NCI-H1930 (cell line): ENCODE measurements at regions not wholly inside any gene's neighbourhood (a gene's known extent, or its start where the extent isn't known, plus 50 kb on each side); places are given as distances from the start of the nearest gene placed in this dataset.

Experiments used
- DNase-seq, 2 experiments: peaks; one replicate each; lab custom pipeline; 2025; lab: John Stamatoyannopoulos, UW

DNA sequence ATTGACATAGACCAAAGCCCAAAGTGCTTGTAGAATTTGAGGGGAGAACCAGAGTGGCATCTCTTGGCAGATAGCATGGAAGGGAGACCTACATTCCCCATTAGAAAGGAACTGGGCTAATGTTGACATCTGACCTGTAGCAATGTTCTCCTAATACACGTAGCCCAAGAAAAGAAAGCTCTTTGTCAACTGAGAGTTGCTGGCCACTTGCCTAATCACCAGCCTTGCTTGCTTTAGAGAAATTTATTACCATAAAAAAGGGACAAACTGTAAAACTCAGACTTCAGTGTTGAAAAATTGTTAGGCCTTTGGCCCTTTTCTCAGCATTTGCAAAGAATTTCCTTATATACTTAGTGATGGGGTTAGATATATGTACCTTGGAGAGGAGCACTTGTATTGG lies 777.5 kb downstream of the MAFB start:
- no peak for DNase-seq

DNA sequence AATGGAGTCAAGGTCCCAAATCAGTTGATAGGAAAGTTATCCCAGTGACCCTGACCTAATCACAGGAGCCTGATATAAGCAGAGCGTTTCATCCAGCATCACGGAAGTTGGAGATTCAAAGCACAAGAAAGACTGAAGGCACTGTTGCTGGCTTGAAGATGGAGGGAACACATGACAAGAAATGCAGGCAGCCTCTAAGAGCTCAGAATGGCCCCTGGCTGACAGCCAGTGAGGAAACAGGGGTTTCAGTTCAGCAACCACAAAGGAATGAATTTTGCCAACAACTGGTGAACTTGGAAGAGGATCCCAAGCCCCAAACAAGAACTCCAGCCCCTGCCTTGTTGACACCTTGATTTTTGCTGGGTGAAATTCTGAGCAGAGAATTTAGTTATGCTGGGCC lies 778.5 kb downstream of the MAFB start:
- DNase-seq = no peak

DNA sequence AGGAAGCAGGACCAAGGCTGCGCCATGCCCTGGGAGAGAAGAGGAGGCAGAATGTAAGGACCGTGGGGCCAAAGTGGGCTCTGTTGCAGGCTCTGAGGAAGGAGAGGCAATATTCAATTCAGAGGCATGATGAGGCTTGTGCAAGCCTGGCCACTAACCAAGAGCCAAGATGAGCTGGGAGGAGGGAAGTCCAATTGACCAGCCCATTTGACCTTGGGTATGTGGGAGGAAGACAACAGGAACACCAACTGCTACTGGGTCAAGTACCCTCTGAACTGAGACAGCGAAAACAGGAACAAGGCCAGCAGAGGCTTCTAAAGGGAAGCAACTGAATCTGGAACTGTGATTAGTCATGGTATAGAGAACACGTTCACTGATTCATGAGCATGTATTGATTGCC lies 779.6 kb downstream of the MAFB start:
- DNase-seq = no peak

DNA sequence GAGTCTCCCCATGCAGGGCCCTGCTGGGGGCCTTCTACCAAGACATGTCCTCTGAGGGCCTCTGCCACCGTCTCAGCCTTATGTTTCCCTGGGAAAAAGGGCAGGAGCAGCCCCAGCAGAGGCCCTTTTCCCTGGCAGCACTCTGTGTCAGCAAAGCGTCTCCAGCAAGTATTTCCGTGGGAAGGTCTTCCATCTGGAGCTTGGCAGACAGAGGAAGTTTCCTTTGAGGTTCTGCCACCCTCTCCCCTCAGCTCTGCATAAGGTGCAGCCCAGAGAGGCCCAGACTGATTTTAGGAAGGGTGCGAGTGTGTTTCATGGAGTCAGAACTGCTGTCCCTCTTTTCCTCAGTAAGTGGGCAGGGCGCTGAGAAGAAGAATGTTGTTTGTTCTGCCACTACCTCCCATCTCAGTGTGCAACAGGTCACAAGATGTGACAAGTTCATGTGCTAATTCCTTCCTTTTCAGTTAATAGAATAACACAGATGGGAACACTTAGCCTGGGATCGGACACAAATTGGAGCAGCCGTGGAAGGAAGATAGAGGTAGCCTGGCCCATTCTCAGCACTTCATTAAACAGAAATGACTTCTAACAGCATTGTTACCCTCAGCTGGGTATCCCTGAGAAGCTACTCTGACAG lies 784.4 kb downstream of the MAFB start:
- DNase-seq = no peak

DNA sequence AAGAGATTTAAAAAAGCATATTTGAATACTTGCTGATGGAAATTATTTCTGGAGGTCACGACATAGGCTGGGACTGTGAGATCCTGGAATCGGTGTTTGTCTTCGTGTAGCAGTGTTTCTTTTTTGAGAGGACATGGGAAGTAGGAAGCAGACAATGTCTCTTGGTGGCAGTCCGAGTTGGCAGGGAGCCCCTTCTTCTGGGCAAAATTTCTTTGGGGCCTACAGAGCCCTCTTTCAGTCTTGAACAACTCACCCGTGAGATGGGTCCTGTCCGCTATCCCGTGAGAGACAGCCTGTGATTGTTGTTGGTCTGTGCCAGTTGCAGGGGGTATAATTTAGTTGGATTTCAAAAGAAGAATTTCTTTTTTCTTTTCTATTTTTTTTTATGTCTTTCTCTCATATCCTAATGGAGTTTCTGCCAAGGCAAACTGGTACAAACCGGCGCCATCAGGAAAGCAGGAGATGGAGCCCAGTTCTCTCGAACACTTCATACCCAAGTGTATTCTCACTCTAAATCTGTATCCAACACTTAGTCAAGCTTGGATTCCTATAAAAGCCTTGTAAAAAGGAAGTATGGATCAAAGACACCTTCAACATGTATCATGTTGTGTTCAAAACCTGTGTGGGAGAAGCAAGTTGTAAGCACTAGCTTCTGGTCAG lies 785.1 kb downstream of the MAFB start:
- DNase-seq = no peak

DNA sequence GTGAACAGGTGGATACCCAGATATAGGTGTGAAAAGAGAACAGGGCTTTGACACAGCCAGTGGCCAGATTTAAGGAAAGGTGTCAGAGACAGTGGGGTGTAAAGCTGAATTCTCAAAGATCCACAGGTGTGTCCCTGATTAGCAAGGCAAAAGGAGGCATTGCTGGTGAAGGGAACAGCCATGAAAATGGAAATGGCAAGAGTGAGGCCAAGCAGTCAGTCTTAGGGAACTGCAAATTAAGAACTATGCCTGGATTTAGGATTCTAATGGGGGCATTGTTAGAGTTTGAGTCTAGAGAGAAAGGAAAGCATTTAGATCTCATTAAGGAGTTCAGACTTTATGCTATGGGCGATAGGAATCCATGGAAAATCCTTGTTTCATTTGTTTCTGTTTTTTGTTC lies 789.2 kb downstream of the MAFB start:
- DNase-seq = no peak

DNA sequence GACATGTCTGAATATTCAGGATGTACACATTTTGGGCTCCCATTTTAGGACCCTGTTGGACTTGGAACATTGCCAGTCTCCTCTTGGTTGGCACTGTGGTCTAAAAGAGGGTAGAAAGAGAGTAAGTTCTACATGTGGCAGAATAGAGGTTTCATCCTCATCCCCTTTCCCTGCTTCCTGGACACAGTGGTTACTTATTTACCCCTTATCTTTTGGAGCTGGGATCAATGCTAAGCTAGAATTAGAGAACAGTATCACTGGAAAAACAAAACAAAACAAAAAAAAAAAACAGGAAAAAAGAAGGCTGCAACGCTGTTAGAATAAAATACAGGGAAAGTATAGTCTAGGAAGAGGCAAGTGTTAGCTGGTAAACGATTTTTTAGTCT lies 790.6 kb downstream of the MAFB start:
- no peak for DNase-seq

DNA sequence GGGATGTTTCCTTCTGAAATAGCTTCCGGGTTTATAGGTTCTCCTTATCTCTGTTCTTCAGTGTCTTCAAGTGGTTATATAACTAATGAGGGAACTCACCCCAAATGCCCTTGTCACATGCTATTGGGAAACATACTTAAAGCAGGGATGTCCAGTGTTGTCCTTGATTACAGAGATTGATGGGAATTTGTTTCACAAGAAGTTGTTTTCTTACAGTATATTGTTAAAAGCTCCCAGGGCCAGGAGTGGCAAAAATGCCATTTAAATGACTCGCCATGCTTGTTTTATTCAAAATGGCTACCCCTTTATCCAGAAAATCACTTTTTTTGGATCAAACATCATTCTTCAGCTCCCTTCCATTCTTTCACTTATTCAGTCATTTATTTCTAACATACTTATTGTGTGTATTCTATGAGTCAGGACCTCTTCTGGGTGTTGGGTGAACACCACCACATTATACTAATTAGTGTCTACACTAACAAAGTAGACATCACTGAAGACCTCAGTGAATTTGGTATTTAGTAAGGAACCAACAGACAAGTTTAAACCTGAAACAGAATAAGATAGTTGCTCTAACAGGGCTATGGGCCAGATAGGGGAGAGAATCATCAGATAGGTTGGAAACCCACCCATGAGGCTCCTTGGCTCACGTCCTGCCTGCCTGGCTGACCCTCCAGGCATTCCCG lies 791.1 kb downstream of the MAFB start:
- no peak for DNase-seq

DNA sequence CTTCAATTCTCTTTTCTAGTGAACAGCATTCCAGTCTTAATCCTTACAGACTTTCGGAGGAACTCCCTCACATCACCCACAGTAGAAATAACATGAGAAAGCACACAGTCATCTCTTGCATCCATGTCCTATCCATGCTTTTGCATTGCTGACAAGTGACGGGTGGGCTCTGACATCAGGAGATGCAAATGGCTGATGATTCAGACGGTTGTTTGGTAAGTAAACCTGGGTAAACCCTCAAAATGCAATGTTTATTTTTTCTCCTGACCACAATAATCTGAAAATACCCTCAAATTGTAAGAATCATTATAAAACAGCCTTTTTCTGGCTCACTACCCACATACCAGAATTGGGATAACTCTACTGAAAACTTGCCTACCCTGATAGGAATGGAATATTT lies 792.0 kb downstream of the MAFB start:
- no peak for DNase-seq

DNA sequence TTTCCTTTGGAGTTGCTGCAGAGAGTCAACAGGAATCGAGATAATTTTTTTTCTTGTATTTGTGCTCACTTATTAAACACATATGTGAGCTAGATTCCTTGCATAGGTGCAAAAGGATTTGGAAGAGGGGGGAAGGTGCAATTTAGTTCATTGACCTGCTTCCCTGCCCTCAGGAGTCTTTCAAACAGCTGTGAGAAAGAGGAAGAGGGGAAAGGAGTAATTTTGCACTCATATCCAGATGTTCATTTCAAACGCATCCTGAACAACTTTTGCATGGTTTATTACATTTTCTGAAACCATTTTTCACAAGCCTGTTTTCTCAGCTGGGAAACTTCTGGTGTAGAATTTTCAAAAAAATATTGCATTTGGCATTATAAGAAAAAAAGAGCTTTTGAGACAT lies 795.0 kb downstream of the MAFB start:
- no peak for DNase-seq

DNA sequence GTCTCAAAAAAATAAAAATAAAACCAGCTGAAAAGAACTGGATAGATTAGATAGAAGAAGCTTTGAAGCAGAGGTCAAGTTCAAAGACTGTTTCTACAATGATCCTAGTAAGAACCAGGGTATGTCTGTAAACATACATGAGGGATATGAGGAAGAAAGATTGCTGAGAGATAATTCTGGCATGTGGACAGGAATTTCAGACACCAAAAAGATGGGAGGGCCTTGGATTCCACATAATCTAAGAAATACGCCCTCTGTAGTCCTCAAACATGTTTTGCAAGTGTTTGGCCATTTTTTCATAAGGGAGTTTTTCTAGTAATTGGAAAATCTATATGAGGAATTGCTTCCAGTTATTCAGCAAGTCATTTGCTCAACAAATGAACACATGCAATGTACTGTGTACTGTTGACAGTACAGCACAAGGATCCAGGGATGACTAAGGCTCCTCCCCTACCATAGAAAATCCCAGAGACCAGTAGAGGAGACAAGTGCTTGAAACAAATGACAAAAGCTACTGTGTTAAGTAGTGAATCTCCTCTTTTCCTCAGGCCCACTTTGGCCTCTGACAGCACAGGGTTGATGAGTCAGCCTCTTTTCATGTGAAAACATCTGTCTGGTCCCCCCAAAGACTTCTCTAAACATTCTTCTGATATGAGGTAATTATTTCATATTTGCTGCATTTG lies 795.9 kb downstream of the MAFB start:
- DNase-seq = no peak

DNA sequence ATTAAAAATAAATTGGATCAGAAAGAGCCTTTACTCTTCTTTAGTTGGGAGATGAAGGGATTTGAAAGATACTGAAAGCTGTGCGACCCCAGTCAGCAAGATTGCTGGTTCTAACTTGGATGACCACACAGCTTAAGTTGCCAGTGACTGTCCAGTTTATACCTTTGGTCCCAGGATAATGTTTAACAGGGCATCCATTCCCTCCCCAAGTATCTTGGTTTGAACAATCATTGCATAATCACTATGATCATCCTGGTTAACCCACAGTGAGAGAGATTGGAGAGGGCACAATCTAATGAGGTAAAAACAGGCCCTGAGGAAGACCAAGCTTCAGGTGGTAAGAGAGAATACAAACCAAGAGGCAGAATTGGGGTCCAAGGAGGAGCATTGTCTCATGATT lies 798.3 kb downstream of the MAFB start:
- DNase-seq = no peak

DNA sequence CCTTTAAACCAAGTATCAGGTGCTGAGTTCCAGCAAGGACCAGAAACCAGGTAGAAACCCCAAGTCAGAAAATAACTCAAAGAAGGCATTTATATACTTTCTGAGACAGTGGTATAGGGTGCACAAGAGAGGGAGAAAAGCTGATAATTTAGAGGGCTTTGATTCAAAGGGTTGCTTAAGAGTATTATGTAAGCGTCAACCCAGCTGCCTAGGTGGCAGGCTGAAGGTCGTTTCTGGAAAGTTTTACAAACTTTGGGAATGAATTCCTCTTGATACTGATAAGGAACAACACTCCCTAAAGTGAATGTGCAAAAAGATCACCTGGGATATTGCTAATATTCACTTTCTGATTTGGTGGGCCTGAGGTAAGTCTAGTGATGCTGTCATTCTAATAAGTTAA lies 800.7 kb downstream of the MAFB start:
- DNase-seq = no peak

DNA sequence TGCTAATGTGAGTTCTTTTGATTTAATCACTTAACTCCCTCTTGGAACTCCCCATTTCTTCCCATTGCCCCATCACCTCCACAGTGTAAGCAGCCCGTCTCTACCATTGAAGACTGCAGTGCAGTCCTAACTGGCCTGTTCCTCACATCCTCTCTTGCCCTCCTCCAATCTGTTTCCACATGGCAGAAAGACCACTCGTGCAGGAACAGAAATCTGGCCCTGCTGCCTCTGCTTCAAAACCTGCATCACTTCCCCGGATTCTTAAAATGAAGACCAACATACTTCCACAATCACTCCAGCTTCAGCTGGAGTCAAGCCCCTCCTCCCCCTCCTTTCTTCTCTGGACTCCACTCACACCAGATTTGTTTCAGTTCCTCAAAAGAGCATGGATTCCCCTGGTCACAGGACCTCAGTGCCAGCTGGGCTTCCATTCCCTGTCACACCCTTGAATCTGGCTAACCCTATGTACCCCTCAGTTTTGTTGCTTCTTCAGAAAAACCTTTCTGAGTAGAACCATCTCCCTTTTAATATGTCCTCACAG lies 802.3 kb downstream of the MAFB start:
- DNase-seq = no peak

DNA sequence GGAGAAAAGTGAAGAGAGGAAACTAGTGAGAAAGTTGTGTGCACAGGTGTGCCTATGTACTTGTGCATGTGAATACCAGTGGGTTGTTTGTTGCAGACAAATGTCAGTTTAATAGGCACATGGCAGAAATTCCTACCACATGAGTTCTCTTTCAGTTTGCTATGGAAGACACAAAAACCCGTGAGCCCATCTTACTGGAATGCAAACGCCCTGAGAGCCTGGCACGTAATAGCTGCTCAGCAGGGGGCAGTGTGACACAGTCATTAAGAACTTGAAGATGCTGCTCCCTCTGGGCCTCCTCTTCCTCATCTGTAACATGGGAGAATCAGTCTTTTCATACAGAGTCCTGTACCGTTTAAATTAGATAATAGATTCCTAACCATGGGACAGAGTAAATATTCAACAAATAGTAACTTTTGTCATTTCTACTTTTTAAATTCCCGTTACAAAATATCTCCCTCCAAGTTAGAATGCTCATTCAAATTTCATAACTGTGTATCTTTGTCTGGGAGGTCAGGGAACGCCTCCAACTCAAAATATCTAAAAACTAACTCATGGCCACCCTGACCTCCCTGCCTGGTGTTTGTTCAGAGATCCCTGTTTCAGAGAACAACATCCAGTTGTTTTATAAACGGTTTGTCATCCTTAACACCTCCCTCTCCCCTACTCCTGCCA lies 802.9 kb downstream of the MAFB start:
- no peak for DNase-seq

DNA sequence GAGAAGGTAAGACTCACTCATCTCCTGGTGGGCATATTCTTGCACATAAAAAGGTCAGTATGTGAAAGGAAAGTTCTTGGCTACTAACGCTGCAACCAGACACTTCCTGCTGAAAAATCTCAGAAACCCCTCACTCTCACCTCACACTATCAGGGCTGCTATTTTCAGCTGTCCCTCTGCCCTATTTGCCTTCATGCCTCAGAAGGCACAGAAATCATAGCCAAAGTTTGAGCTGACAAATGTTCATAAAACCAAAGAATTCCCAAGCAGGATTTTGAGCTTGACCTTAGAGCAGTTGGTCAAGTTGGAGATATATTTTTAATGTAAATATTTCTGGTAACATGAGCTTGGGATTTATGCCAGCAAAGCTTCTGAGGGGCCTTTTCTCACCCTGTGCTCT lies 806.2 kb downstream of the MAFB start:
- DNase-seq = no peak

DNA sequence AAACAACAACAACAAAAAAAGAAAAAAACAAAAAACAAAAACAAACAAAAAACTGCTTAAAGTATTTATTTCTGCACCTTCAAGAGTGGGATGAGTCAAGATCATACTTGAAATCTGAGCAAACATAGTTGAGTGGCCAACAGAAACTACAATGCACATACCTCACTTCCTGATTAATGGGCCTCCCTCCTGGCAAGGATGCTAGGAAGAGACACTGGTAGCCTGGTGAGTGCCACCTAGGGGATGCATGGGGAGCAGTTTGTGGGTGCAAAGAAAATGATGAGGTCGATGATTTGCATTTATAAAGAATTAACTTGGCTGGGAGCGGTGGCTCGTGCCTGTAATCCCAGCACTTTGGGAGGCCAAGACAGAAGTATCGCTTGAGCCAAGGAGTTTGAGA lies 808.1 kb downstream of the MAFB start:
- DNase-seq = no peak

DNA sequence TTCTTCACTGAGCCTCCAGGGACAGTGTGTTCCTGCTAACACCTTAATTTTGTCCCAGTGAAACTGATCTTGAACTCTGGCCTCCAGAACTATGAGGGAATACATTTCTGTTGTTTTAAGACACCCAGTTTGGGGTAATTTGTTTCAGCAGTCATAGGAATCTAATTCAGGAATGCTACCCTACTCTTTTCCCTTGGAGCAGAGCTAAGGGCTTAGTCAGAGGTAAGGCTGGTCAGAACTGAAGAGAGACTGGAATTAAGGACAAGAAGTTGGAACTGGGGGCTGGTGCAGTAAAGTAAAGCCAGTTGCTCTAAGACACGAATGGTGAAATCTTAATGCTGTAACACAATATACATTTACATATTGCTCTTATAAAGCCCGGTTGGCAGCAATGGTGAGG lies 809.7 kb downstream of the MAFB start:
- DNase-seq = no peak

DNA sequence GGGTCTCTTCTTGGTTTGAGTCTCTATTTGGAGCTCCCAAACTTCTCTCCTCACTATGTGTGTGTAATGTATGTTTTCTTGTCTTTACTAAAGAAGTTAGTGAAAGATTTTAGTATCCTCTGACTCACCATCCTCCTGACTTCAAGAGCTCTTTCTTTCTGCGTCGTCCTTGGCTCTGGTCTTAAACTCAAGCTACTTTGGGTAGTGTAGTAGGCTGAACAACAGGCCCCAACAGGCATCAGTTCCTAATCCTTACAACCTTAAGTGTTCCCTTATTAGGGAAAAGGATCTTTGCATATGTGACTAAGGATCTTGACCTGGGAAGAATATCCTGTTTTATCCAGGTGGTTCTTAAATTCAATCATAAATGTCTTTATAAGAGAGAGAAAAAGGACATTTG lies 810.2 kb downstream of the MAFB start:
- DNase-seq = no peak

DNA sequence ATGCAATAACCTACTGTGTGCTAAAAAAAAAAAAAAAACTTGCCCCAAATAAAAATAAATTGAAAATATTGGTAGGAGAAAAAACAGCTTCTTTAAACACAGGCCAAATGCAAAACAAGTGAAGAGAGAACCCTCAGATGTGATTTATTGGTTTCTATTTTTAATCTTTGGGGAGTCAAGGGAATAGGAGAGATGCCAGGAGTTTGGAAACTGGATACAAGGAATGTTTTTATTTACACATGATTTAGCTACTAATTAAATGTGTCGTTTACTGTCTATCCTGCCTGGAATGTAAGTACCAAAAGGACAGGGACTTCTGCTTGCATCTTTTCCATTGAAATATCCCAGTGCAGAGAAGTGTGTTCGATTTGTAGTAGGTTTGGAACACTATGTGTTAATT lies 810.7 kb downstream of the MAFB start:
- DNase-seq = no peak

DNA sequence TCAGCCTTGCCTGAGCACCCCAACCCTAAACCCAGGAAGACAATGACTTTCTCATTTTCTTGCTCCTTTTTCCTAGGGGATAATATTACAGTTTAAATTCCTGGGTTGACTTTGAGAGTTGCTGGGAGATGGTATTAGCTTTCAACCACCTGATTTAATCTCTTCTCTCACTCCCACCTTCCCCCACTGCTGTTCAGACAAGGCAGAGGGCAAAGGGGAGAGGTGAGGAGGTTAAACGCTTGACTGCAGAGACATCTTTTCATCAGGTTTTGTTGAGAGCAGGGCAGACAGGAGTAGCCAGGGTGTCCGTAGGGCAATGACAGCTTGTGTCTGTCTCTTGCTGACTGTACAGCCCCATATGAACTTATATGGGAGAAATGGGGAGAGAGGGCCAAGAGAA lies 811.2 kb downstream of the MAFB start:
- no peak for DNase-seq

DNA sequence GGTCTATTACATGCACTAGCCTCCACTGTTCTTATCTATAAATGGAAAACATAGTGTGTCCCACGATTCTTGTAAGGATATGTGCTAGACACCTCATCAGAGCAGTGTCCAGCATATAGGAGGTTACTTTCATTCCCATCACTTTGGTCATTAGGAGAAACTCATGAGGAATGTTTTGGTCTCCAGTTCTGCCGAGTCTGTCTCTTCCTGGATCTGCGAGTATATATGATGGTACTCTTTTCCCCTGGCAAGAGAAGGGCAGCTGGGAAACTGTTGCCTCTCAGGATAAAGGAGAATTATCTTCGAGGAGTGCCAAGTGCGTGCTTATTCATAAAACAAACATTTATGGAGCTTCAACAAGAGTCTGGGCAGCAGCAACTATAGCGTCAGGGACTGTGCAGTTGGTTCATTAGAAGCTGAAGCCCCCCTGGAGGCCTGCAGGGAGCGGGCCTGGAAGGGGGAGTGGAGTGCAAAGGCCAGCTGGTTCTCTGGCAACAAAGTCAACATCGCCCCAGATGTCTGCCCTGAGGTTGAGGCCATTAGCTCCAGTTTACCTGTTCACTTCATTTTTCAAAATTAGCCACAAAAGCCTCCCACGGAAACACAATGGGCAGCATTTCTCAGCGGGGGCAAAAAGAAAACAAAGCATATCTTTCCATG lies 811.9 kb downstream of the MAFB start:
- DNase-seq = no peak
